SK-N-SH treated with all-trans-retinoic acid at 6 μM for 48 hours (cell line): ENCODE measurements at regions not wholly inside any gene's neighbourhood (a gene's known extent, or its start where the extent isn't known, plus 50 kb on each side); places are given as distances from the start of the nearest gene placed in this dataset.

Source experiments
- ATAC-seq: fragments of 200-7000 bp; cut with Tn5 transposase; 3 replicates; pipeline ENCODE4 v1.9.1; 2020; ENCODE audit warnings: mild to moderate bottlenecking, moderate library complexity
- ARNTL ChIP-seq: fragments of 450-650 bp; formaldehyde crosslinking; IDR thresholded peaks from 2 replicates; pipeline ENCODE4 v1.5.0; 2020; ENCODE audit warnings: low read depth, mild to moderate bottlenecking, moderate library complexity, borderline replicate concordance
- CSDC2 ChIP-seq: fragments of 250-450 bp; sonication (Bioruptor Pico); IDR thresholded peaks from 2 replicates; pipeline ENCODE4 v1.5.0; 2020; ENCODE audit warnings: mild to moderate bottlenecking, moderate library complexity
- ESRRG ChIP-seq: fragments of 250-450 bp; sonication (Bioruptor Pico); IDR thresholded peaks from 2 replicates; pipeline ENCODE4 v1.6.1; 2021; ENCODE audit warnings: mild to moderate bottlenecking
- ISL1 ChIP-seq: fragments of 250-450 bp; sonication (Bioruptor Pico); IDR thresholded peaks from 2 replicates; pipeline ENCODE4 v2.1.2; 2022; ENCODE audit warnings: mild to moderate bottlenecking, moderate library complexity
- OSR1 ChIP-seq: fragments of 250-450 bp; sonication (Bioruptor Pico); IDR thresholded peaks from 2 replicates; pipeline ENCODE4 v1.8.0; 2022; ENCODE audit warnings: moderate library complexity, mild to moderate bottlenecking, inconsistent platforms
- PPARA ChIP-seq: fragments of 250-450 bp; sonication (Bioruptor Pico); IDR thresholded peaks from 2 replicates; pipeline ENCODE4 v1.5.0; 2020; ENCODE audit warnings: mild to moderate bottlenecking, borderline replicate concordance
- RARB ChIP-seq: fragments of 250-450 bp; sonication (Bioruptor Pico); IDR thresholded peaks from 2 replicates; pipeline ENCODE4 v1.8.0; 2021; ENCODE audit warnings: mild to moderate bottlenecking, moderate library complexity
- TCF4 ChIP-seq: fragments of 250-450 bp; sonication (Bioruptor Pico); IDR thresholded peaks from 2 replicates; pipeline ENCODE4 v1.8.0; 2021; ENCODE audit warnings: mild to moderate bottlenecking, moderate library complexity, borderline replicate concordance
- TOX ChIP-seq: fragments of 250-450 bp; sonication (Bioruptor Pico); IDR thresholded peaks from 2 replicates; pipeline ENCODE4 v1.8.0; 2021; ENCODE audit warnings: mild to moderate bottlenecking, moderate library complexity, borderline replicate concordance
- ZC3H10 ChIP-seq: fragments of 250-450 bp; sonication (Bioruptor Pico); IDR thresholded peaks from 2 replicates; pipeline ENCODE4 v1.5.1; 2021; ENCODE audit warnings: mild to moderate bottlenecking, moderate library complexity
- ZFP3 ChIP-seq: fragments of 250-450 bp; sonication (Bioruptor Pico); IDR thresholded peaks from 2 replicates; pipeline ENCODE4 v1.5.0; 2020; ENCODE audit warnings: mild to moderate bottlenecking, moderate library complexity
- ZFP30 ChIP-seq: fragments of 450-650 bp; formaldehyde crosslinking; IDR thresholded peaks from 2 replicates; pipeline ENCODE4 v1.5.0; 2022; ENCODE audit warnings: mild to moderate bottlenecking, moderate library complexity
- ZNF565 ChIP-seq: fragments of 450-650 bp; formaldehyde crosslinking; conservative IDR thresholded peaks from 2 replicates; pipeline ENCODE4 v1.5.0; 2020; ENCODE audit warnings: low read depth, mild to moderate bottlenecking, moderate library complexity
- ZNF70 ChIP-seq: fragments of 450-650 bp; formaldehyde crosslinking; IDR thresholded peaks from 2 replicates; pipeline ENCODE4 v1.5.0; 2020; ENCODE audit warnings: mild to moderate bottlenecking, moderate library complexity
- ZNF8 ChIP-seq: fragments of 450-650 bp; formaldehyde crosslinking; IDR thresholded peaks from 2 replicates; pipeline ENCODE4 v1.5.0; 2020; ENCODE audit warnings: mild to moderate bottlenecking, moderate library complexity
- TF ChIP-seq, protein P1 (sequence below): fragments of 250-450 bp; sonication (Bioruptor Pico); IDR thresholded peaks from 2 replicates; pipeline ENCODE4 v1.5.1; 2021; ENCODE audit warnings: mild to moderate bottlenecking, moderate library complexity
- TF ChIP-seq, protein P2 (sequence below): fragments of 250-450 bp; sonication (Bioruptor Pico); IDR thresholded peaks from 2 replicates; pipeline ENCODE4 v1.8.0; 2020; ENCODE audit warnings: mild to moderate bottlenecking, moderate library complexity, borderline replicate concordance
- TF ChIP-seq, protein P3 (sequence below): fragments of 250-450 bp; sonication (Bioruptor Pico); IDR thresholded peaks from 2 replicates; pipeline ENCODE4 v1.5.1; 2020; ENCODE audit warnings: low read depth, mild to moderate bottlenecking, moderate library complexity

DNA sequence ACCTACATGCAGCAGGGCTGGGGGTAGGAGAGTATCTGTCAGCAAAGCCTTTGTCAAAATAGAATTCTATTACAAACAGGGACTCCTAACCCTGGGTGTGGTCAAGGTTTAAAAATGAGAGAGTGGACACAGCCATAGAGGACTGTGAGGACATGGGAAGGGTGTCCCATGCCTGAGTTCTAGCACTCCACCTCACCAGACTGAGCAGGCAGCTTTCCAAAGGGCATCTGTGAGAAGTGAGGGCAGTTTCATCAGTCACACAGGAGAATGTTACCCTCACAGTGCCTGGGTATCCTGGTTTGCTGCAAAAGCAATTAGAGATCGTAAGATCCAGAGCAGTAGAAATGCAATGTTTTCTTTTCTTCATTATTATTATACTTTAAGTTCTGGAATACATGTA, 174.9 kb upstream of the UBL3 start (continued):
- no peak for TF ChIP-seq OSR1 (CRISPR knock-in tag)
- TF ChIP-seq ZC3H10 (CRISPR knock-in tag) = no peak
- no peak for TF ChIP-seq ZNF8

DNA sequence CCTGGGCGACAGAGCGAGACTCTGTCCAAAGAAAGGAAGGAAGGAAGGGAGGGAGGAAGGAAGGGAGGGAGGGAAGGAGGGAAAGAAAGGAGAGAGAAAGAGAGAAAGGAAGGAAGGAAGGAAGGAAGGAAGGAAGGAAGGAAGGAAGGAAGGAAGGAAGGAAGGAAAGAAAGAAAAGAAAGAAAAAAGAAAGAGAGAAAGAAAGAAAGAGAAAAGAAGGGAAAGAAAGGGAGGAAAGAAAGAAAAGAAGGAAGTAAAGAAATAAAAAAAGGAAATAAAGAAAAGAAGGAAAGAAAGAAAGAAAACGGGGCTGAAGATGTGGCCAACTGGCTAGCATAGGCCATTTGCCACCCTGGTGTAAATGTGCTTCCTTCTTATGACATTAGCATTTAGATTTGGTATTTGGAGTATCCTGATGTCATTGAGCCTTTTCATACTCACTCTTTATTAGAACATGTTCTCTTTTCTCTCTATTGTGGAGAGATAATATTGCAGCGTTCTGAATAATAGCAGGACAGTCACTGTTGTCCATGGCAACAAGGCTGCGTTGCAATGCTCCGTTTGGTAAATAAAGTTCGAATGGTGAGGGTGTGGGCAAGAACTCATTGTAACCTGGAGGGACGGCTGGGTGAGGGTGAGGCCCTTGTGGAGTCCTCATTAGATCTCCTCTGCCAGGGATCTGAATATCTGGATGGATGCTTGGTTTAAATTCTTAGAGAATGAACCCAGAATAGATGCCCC, 173.9 kb upstream of the UBL3 start:
- TF ChIP-seq ZFP3 (CRISPR knock-in tag) = no peak
- TF ChIP-seq, protein P1, sequence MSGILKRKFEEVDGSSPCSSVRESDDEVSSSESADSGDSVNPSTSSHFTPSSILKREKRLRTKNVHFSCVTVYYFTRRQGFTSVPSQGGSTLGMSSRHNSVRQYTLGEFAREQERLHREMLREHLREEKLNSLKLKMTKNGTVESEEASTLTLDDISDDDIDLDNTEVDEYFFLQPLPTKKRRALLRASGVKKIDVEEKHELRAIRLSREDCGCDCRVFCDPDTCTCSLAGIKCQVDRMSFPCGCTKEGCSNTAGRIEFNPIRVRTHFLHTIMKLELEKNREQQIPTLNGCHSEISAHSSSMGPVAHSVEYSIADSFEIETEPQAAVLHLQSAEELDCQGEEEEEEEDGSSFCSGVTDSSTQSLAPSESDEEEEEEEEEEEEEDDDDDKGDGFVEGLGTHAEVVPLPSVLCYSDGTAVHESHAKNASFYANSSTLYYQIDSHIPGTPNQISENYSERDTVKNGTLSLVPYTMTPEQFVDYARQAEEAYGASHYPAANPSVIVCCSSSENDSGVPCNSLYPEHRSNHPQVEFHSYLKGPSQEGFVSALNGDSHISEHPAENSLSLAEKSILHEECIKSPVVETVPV = no peak
- no peak for TF ChIP-seq ISL1 (CRISPR knock-in tag)
- TF ChIP-seq, protein P2, sequence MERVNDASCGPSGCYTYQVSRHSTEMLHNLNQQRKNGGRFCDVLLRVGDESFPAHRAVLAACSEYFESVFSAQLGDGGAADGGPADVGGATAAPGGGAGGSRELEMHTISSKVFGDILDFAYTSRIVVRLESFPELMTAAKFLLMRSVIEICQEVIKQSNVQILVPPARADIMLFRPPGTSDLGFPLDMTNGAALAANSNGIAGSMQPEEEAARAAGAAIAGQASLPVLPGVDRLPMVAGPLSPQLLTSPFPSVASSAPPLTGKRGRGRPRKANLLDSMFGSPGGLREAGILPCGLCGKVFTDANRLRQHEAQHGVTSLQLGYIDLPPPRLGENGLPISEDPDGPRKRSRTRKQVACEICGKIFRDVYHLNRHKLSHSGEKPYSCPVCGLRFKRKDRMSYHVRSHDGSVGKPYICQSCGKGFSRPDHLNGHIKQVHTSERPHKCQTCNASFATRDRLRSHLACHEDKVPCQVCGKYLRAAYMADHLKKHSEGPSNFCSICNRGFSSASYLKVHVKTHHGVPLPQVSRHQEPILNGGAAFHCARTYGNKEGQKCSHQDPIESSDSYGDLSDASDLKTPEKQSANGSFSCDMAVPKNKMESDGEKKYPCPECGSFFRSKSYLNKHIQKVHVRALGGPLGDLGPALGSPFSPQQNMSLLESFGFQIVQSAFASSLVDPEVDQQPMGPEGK (CRISPR knock-in tag) = no peak
- TF ChIP-seq ZNF8 = no peak
- no peak for TF ChIP-seq ZC3H10 (CRISPR knock-in tag)
- TF ChIP-seq ZNF70 = no peak
- TF ChIP-seq OSR1 (CRISPR knock-in tag) = no peak
- no peak for TF ChIP-seq CSDC2 (CRISPR knock-in tag)
- no peak for ATAC-seq

DNA sequence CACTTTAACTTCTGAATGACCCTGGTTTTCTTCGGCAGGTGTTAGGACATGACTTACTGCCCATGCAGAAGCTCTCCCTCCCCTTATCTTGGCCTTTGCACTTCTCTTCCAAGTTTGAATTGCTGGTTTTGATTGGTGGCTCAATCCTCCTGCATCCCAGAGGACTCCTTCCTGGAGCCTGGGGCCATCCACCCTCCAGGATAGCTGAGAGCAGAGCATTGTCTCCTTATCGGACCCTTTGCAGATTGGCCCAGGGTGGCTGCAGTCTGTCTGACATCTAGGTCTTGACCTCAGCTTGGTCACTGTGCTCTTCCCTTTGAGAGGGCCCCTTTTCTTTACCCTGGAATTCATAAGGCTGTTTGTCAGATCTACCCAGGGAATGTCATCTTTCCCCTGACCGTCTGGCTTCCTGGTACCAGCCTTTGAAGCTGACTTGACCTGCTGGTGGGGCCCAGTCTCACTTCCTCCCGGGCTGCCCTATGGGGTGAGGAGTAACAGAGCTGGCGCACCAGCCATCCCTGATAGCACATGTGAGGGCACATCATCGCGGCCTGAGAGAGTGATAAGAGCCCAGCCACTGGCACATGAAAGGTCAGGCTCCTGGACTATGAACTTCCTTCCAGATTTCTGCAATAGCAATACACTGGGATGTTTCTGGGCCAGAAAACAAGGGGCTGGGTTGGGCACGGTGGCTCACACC, 172.9 kb upstream of the UBL3 start:
- ATAC-seq = no peak
- TF ChIP-seq RARB (CRISPR knock-in tag) (no peak), OSR1 (CRISPR knock-in tag) (no peak), ARNTL (CRISPR knock-in tag) (no peak)

DNA sequence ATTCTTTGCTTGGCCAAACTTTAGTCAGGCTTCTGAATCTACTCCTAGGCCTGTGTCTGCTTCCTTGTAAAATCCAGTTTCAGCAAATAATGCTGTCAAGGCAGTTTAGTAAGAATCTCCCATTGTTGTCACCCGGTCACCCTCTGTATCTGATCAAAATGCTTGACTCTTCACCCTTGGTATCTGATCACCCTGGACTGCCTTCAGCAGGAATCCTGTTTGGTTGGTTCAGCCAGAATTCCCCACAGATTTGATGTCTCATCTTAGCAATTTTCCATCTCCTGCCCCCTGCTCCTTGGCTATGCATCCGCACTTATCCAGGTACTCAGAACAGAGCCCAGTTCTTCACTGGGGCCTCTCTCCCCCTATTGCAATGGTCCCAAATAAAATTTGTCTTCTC, 172.4 kb upstream of the UBL3 start:
- no peak for TF ChIP-seq ZFP30 (CRISPR knock-in tag)
- no peak for TF ChIP-seq TOX
- TF ChIP-seq ZNF565 (CRISPR knock-in tag) = no peak
- TF ChIP-seq ESRRG = no peak
- TF ChIP-seq, protein P1 = no peak
- TF ChIP-seq, protein P2 (CRISPR knock-in tag) = no peak
- TF ChIP-seq OSR1 (CRISPR knock-in tag) = no peak
- no peak for TF ChIP-seq CSDC2 (CRISPR knock-in tag)
- no peak for ATAC-seq

DNA sequence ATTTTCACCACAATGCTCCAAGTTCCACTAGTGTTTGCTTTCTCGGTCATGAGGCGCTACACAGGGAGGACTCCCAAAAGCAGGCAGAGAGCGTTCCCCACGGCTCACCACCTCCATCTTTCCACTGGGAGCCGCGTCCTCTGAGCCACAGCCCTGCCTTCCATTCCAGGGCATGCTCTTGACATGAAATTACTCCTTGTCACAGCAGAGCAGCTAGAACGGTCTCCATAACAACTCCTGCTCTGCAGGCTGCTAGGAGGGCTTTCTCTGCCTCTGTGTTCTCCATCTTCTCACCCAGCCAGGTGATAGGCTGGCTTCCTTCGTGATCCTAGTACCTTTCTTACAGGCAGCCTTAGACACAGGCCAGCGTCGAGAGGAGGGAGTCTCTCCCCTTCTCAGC, 171.8 kb upstream of the UBL3 start:
- ATAC-seq = no peak

More for the DNA sequence above, 171.8 kb upstream of the UBL3 start:
- TF ChIP-seq ZNF8 (no peak), ZFP3 (CRISPR knock-in tag) (no peak), ESRRG (no peak), OSR1 (CRISPR knock-in tag) (no peak), ZFP30 (CRISPR knock-in tag) (no peak), CSDC2 (CRISPR knock-in tag) (no peak), PPARA (no peak), TOX (no peak), TCF4 (CRISPR knock-in tag) (no peak)
- TF ChIP-seq, protein P2 (CRISPR knock-in tag) = no peak
- TF ChIP-seq, protein P3, sequence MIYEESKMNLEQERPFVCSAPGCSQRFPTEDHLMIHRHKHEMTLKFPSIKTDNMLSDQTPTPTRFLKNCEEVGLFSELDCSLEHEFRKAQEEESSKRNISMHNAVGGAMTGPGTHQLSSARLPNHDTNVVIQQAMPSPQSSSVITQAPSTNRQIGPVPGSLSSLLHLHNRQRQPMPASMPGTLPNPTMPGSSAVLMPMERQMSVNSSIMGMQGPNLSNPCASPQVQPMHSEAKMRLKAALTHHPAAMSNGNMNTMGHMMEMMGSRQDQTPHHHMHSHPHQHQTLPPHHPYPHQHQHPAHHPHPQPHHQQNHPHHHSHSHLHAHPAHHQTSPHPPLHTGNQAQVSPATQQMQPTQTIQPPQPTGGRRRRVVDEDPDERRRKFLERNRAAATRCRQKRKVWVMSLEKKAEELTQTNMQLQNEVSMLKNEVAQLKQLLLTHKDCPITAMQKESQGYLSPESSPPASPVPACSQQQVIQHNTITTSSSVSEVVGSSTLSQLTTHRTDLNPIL (CRISPR knock-in tag) = no peak
- TF ChIP-seq, all 23 proteins: peak for 0
